Hematopoietic multipotent progenitor cell treated with erythropoietin and hydrocortisone succinate and interleukin-3 and kit ligand, for 15 days (in vitro differentiated cells): ENCODE measurements at regions not wholly inside any gene's neighbourhood (a gene's known extent, or its start where the extent isn't known, plus 50 kb on each side); places are given as distances from the start of the nearest gene placed in this dataset.
"Not testable (repeated sequence)": the region's sequence is repeated elsewhere in the genome, so short reads cannot be mapped to it uniquely, and the experiment has no call there.

Source experiments
- DNase-seq: peaks from one replicate; pipeline ENCODE4 v3.0.0-alpha.2; 2015; ENCODE audit warnings: low spot score

DNA sequence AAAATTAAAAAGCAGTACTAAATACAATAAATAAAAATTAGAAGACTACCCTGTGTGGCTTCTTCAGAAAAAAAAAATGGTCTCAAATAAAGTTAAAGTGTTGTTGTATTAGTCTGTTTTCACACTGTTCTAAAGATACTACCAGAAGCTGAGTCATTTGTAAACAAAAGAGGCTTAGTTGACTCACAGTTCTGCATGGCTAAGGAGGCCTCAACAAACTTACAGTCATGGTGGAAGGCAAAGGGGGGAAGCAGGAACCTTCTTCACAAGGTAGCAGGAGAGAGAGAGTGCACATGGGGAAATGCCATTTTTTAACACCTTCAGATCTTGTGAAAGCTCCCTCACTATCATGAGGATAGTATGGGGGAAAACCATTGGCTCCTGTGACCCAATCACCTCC lies 612.8 kb downstream of the RNF144A start:
- DNase-seq, result no peak

DNA sequence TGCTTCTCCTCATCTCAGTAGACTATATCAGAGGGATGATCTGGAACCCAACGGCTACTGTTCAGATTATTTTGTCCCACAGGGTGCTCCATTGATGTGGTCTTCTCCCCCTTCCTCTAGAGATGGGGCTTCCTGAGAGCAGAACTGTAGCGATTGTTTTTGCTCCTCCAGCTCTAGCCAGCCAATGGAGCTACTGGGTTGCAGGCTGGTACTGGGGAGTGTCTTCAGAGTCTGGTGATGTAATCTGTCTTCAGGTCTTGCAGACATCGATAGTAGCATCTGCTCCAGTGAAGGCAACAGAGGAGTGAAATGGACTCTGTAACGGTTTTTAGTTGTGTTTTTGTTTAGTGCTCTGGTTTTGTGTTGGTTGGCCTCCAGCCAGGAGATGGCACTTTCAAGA lies 621.9 kb downstream of the RNF144A start:
- DNase-seq, result no peak

DNA sequence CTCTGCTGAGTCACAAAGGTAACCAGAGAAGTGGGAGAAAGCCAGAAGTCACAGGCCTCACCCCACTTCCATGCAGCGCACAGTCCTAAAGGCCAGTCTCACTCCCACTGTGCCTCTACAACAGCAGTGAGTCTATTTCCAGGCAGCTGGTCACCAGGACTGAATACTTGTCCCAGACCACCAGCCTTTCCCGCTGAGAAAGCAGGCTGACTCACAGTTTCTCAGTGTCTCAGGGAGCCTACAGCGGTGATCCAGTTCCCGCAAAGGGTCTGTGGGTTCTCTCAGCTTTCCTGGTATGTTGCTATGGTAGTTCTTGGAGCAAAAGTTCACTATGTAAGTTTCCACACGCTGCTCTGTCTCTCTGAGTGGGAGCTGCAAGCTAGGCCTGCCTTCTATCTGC lies 622.5 kb downstream of the RNF144A start:
- DNase-seq, result no peak

DNA sequence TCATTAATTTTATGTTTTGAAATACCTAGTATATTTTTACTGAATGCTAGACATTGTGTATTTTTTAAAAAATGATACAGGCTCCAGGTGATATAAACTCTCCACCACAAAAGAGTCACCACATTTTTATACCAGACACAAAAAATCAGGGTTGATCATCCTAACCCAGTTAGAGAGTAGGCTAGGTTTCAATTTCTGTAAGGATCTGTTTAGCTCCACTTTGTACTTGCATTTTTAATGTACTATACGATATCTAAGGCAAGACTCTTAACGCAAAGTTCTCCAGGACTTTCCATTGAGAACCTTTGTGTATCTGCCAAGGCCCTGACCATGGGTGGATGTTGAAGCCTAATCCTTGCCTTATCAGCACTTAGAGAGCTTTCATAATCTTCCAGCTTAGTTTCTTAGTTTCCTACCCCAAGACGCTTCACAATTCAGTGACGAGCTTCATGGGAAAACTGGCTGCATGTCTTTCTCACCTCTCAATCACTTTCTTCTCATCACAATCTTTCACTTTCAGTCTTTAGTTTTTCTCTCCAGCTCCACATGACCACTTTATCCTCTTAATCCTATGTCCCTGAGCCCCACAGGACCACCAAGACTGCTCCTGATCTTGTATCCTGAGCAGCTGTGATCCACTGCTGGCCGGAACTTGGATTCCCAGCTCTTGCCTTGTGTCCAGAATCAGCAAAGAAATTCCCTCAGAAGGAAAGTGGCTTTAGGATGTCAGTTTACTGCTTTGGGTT lies 635.8 kb downstream of the RNF144A start:
- no peak for DNase-seq

DNA sequence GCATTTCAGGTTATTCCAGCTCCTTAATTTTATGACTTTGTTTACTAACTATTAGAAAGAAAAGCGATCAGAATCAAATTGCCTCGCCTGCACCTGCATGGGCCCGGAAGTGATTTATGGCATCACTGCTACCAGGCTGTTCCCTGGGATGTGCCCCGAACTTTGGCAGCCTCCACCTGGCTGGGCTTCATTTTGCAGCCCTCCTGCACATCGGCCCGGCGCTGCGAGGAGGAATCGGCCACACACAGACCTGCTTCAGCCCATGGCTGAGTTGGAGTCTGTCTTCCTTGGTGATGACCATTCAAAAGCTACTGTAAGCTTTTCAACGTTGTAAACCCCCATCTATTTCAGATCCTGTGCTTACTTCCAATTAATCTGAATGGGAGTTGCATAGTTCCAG lies 638.0 kb downstream of the RNF144A start:
- DNase-seq, result no peak

DNA sequence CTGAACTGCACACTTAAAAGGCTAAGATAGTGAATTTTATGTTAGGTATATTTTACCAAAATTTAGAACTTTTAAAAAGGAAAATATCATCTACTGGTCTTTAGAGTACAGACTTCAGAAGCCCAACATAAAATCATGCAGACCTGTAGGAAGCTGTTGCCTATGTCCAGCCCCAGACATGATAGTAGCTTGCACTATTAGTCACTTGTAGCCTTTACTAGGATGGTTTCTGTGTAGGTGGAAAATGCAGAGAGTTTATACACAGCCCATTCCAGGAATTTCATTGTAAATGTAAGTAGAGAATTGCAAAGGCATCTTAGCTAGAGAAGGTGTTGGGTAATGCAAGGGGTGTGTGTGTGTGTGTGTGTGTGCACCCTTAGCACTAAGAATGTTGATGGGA lies 640.2 kb downstream of the RNF144A start:
- DNase-seq, result no peak

DNA sequence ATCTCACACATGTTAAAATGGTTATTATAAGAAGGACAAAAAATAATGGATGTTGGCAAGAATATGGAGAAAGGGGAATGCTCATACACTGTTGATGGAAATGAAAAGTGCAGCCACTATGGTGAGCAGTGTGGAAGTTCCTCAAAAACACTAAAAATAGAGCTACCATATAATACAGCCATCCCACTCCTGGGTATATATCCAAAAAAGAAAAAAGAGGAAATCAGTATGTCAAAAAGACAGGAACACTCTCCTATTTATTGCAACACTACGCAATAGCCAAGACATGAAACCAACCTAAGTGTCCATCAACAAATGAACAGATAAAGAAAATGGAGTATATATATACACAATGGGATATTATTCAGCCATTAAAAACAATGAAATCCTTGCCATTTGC lies 642.6 kb downstream of the RNF144A start:
- DNase-seq, result no peak

DNA sequence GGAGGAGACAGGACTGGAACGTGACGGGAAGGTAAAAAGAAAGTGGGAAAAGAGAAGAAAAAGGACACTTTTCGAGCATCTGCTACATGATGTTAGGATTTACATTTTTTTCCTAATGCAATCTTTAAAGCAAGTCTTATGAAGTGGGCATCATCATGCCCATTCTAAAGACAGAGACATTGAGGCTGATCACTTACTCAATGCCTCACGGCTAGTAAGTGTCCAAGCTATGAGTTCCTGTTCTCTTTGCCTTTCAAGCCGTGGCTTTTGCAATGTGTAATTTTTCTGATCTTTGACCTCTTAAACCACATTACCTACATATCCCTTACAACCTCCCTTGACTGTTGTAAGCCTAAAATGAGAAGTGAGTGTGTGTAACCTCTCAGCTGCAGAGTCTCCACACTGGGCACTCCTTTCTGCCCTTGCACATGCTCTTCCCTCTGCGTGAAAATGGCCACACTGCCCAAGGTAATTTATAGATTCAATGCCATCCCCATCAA lies 649.2 kb downstream of the RNF144A start:
- no peak for DNase-seq

DNA sequence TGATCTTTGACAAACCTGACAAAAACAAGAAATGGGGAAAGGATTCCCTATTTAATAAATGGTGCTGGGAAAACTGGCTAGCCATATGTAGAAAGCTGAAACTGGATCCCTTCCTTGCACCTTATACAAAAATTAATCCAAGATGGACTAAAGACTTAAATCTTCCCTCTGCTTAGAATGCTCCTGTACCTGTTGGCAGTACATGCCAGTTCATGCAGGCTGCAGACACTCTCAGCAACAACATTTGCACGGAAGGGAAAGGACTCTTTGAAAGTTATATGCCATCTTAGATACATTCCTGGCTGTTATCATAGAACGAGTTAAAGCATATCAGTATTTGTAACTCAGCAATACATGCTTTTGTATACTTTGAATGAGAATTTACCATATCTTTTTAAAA lies 649.9 kb downstream of the RNF144A start:
- not testable (repeated sequence) for DNase-seq

DNA sequence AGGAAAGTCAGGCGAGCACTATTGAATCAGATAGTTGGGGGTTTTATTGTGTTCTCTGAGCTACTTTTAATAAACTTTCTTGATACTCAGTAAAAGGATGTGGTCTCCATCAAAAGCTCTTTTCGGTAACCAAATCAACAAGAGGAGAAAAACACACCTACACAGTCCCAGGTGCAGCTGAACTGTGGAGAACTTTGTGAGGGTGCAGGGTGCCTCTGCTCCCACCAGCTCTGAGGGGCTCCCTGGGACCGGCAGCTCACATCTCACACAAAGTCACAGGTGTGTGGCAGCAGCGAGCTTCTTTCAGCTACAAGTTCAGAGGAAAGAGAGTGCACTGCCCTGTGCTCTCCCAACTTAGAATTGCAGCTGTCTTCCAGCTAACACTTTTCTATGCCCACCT lies 650.4 kb downstream of the RNF144A start:
- DNase-seq, result no peak

DNA sequence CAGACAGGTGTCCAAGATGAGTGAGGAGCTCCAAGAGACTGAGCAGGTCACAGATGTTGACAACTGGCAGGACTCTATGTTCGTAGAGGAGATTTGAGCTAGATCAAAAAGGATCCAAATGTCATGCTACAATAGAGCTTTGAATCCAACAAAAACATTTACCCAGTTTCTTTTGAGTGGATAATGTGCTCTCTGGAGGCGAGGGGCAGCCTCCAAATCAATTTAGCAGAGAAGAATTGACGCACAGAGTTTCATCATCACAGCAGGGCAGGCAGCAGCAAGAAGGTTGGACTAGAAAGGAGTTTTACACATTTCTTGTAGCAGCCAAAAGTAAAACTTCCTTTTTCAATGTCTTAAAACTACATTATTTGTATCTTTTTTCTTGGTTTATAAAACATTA lies 653.0 kb downstream of the RNF144A start:
- no peak for DNase-seq

DNA sequence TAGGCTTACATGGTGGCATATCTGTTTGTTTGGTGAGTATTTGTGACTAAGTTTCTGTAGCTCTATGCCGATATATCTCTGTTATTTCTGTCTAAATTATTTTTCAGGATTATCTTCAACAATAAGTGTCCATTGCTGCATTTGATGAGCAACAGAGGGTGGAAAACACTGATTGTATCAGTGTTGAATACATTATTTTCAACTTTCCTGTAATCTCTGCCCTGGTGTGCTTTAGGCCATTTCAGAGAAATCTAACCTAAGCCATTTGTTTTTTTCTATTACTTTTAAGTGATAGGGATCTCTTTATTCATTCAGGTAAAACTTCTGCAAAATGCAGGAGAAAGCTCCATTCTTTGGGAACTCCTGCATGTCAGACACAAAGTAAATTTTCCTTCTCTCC lies 654.5 kb downstream of the RNF144A start:
- DNase-seq, result no peak

DNA sequence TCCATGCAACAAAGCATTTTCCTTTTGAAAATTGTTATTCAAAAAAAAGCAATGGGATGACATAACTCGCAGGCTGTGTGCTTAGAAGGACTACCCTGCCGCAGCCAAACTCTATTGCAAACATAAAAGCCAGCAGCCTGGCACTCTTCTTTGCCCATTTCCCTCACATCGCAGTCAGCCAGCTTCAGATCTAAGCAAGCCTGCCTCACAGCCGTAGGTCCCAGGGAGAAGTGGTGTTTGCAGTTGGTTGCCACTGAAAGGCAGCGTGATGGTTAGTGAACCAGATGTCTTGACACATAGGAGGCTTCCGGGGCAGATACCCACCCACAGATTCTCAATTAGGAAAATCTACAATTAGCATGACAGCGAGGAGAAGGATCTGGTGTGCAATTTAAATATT lies 655.2 kb downstream of the RNF144A start:
- no peak for DNase-seq

DNA sequence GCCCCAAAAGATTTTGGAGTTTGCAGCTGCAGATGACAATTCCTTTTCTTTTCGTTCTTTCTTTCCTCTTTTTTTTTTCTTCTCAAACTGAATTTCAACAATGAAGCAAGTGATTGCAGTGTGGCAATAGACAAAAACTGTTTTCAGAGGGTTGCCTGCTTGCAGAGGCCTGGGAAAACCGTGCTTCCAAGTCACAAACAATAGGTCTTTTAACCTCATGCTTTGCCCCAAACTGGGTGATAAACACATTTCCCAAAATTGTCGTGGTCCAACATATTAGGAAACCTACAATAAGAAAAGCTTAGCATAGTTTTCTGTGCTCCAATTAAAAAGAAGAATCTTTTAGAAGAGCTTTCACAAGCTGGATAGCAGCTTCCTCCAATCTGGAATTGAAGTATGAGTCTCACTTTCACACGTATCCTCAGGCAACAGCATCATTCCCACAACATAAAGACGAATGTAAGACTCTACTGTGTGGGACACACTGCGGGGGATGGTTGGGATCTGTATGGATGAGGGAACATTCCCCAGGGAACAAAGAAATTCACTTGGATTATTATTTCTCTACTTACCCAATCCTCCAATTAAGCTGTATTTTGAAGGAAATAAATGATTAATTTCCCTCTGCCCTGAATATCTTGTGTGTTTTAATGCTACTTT lies 656.1 kb downstream of the RNF144A start:
- no peak for DNase-seq

DNA sequence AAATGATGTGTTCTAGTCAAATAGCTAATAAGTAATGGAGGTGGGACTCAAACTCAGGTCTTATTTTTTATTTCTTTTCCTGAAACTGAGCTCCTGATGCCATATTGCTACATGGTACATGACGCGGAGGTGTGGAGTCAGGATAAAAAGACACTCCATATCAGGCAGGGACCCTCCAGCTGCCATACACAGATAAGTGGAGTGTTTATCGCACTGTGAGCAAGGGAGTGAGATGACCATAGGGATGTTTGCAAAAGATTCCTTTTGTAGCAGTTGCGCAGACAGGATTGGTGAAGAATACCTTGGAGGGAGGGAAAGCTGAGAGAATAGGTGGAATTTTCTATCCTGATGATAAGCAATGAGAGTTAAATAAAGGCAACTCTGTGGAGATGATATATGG lies 657.2 kb downstream of the RNF144A start:
- no peak for DNase-seq

DNA sequence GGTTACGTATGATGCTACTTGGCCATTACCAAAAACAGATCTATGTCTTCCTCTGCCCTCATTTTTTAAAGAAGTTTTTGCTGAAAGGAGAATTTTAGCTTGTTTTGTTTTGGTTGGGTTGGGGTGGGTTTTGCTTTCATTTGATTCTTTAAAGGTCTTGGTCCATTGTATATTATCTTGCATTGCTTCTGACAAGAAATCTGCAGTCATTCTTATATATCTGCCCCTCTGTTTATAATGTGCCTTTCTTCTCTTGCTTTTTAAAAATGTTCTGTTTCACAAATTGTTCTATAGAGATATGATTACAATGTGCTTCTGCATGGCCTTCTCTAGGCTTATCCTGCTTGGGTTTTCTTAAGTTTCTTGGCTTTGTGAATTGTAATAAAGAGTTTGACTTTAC lies 660.6 kb downstream of the RNF144A start:
- DNase-seq, result no peak

DNA sequence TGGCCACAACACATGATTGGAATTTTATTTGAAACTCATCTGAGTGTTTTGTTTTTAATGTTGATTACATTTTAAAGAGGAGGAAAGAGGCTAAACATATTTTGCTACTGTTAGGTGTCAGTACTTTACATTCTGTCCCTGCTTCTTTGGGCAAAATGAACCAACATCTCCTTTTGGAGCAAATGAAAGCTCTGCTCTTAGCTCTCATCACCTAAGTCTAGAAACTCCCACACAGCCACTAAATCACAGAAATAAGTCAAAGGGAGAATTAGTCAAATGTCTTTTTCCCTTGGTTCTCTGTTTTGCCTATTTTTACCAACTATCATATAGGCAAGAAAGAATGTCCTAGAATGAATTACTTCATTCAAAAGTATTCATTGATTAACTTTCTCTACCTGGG lies 666.8 kb downstream of the RNF144A start:
- no peak for DNase-seq

DNA sequence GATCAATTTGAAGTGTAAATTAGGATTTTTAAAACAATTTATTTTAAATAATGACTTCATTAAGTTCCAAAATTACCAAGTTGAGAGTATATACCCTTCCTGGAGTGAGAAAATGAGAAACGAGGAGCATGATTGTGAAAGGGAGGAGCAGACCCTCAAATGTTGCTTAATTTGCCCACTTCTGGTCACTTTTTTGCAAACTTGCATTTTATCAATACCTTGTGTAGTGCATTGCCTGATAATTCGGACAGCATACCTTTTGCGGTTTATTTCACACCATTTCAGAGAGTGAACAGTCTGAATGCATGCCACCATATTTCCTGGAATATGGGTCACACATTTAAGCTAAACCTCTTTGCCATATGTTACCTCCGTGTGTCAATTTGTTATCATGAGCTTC lies 669.7 kb downstream of the RNF144A start:
- DNase-seq, result no peak

DNA sequence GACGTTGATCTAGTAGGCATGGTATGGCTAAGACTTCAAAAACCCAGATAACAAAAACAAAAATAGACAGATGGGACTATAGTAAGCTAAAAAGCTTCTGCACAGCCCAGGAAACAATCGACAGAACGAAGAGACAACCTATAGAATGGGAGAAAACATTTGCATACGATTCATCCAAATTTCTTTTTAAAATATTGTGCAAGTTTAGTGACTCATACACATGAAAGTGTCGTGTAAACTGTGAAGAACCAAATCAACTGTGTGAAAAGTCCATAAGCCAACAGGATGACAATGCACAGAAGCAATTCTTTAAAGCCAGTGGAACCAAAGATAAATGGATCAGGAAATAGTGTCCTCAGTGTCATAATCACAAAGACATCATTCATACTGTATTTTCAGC lies 671.1 kb downstream of the RNF144A start:
- no peak for DNase-seq

DNA sequence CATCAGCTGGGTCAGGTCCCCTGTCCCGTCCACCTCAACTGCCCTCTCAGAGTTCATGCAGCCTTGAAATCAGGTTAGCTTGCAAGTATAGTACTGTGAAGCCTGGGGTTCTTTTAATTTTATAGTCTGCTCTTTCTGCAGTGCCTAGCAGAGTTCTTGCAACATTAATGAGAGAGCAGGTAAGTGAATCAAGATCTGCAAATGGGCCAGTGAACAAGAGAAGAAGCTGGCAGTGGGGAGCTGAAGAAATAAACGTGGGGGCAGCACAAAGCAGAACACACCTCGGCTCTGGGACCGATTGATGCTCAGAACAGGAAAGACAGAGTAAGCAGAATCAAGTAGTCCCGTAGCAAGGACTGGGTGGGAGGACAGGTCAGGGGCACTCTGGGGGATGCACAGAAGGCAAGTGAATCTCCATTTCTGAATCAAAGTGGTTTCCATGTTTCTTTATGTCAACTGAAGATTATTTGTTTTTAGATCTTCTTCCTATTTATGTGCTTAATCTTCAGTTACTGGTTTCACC lies 675.5 kb downstream of the RNF144A start:
- no peak for DNase-seq

DNA sequence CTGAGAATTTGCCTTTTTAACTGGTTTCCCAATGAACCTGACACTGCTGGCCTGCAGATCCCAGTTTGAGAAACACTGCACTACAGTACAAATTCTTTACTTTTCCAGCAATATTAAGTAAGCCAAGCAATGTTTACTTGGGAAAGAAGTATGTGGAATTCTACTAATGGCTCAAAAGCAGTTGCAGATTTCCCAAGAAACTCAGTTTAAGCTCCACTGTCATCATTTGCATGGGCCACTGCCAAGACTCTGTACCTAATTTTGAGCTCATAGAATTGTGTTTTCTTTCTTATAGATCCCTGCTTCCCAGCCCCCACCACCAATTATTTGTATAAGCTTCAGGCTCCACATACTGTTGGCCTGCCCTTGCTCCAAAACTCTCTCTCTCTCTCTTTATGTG lies 676.1 kb downstream of the RNF144A start:
- DNase-seq, result no peak

DNA sequence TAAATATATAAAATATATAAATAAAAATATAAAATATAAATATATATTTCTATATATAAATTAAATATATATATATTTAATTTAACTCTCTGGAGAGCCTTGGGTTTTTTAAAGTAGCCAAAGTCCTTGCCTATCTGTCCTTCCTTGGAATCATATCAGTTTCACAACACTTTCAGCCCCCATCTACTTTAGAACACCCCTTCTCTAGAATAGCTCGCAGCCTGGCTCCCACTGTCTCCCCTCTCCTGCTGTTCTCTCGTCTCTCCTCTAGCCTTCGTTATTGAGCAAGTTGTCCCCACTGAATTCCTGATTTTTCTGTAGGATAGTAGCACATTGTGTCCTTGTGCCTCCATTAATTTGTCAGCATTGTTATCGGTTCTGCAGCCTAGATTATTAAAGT lies 677.0 kb downstream of the RNF144A start:
- DNase-seq, result no peak

DNA sequence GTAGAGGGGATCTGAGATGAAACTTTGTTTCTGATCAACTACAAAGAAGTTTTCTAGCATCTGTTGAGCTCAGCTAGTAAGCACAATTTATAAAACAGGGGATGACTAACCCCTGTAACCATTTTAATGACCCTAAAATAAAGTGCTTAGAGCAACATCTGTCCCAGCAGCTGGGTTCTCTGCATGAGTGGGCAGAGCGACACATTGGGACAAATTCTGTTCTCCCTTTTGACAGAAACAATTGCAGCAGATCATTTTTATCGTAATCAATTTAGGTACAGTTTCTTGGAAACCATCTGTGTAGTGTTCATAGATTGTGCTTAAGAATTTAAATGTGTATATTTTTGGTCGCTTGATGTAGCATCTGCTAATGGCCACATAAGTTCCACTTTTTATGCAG lies 678.0 kb downstream of the RNF144A start:
- DNase-seq, result no peak

DNA sequence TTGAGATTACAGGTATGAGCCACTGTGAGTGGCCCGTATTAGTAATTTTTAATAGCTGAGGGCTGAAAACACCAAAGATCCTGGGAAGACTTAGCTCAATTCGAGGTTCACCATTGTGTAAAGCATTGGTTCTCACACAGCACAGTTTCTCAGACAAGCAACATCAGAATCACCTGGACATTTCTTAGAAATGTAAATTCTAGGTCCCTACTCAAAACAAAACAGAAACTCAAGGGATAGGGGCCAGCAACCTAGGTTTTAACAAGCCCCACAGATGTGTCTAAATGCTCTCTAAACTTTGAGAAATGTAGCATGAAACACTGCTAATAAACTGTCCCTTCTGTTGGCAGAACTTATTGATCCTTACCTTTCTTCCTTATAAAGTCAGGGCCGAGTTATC lies 681.2 kb downstream of the RNF144A start:
- DNase-seq, result no peak
